Type B pancreatic cell (in vitro differentiated cells): ENCODE measurements at regions not wholly inside any gene's neighbourhood (a gene's known extent, or its start where the extent isn't known, plus 50 kb on each side); places are given as distances from the start of the nearest gene placed in this dataset.

ENCODE experiments used
- DNase-seq: peaks from one replicate; pipeline ENCODE4 v3.0.0; 2021; ENCODE audit warnings: mixed read lengths; ENCODE audit not compliant: unreplicated experiment; ENCODE audit errors: extremely low spot score
- H3K27ac Mint-ChIP-seq: 2 replicates; pipeline ENCODE4 v1.8.0; 2021; ENCODE audit warnings: mild to moderate bottlenecking, mixed read lengths
- H3K27me3 Mint-ChIP-seq: 2 replicates; pipeline ENCODE4 v1.8.0; 2021; ENCODE audit warnings: mixed read lengths
- H3K36me3 Mint-ChIP-seq: 2 replicates; pipeline ENCODE4 v1.8.0; 2021; ENCODE audit warnings: mixed read lengths
- H3K4me1 Mint-ChIP-seq: one replicate; pipeline ENCODE4 v1.8.0; 2021; ENCODE audit warnings: mixed read lengths; ENCODE audit not compliant: unreplicated experiment
- H3K4me3 Mint-ChIP-seq: 2 replicates; pipeline ENCODE4 v1.8.0; 2021; ENCODE audit warnings: mild to moderate bottlenecking, mixed read lengths
- H3K9me3 Mint-ChIP-seq: 2 replicates; pipeline ENCODE4 v1.8.0; 2021; ENCODE audit warnings: mixed read lengths
- TF ChIP-seq, protein P1 (sequence below): fragments of 200-600 bp; sonication (generic); conservative IDR thresholded peaks from 2 replicates; pipeline ENCODE4 v1.5.0; 2021; ENCODE audit warnings: antibody characterized with exemption, mild to moderate bottlenecking

DNA sequence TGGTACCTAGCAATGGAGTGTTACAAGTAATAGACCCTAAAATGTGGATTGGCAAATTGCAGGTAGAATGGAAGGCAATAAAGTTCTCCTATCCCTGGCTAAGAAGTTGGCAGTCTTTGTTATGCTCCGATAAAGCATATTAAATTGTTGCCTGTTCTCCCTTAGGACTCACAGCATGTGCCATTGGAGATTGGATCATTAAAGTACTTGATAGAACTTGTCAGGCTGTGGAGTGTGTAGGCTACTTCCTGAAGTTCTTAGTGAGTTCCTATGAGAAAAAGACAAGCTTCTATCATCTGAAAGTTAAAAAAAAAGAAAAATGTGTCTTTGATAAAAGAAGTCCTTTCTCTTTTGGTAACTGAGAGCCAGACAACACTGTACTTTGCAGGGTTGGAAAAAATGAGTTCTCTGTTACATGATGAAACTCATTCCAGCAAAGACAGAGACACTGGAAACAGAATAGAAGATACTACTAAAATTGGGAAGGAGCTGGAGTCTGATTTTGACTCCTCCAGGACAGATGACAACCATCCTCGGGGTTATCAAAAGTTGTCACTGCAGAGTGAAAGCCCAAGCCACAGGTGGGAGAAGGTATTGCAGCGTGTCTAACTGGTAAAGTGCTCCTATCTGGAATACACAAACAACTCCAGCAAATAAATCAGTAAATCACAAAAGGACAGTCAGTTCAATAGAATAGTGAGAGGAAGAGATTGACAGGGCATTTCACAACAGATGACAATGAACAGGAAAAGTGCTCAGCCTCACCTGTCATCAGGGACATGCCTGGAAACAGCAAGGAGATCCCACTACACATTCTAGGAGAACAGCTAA, 87.5 kb upstream of the WDR26 start:
- H3K4me1 Mint-ChIP-seq: no peaks in the 10 kb centered on the region
- H3K27me3 Mint-ChIP-seq: no peaks in the 10 kb centered on the region
- no peak overlapping the region for H3K4me3 Mint-ChIP-seq
- no peaks in the 10 kb centered on the region for H3K9me3 Mint-ChIP-seq
- no peaks in the 10 kb centered on the region for H3K36me3 Mint-ChIP-seq
- no peak overlapping the region for H3K27ac Mint-ChIP-seq
- TF ChIP-seq, protein P1, sequence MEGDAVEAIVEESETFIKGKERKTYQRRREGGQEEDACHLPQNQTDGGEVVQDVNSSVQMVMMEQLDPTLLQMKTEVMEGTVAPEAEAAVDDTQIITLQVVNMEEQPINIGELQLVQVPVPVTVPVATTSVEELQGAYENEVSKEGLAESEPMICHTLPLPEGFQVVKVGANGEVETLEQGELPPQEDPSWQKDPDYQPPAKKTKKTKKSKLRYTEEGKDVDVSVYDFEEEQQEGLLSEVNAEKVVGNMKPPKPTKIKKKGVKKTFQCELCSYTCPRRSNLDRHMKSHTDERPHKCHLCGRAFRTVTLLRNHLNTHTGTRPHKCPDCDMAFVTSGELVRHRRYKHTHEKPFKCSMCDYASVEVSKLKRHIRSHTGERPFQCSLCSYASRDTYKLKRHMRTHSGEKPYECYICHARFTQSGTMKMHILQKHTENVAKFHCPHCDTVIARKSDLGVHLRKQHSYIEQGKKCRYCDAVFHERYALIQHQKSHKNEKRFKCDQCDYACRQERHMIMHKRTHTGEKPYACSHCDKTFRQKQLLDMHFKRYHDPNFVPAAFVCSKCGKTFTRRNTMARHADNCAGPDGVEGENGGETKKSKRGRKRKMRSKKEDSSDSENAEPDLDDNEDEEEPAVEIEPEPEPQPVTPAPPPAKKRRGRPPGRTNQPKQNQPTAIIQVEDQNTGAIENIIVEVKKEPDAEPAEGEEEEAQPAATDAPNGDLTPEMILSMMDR: peak; percentile 52
- DNase-seq: no peak

- Mint-ChIP-seq H3K27me3 (no peaks in the 10 kb centered on the region), H3K4me1 (peaks cover under 1% of the 10 kb centered on the region), H3K9me3 (no peaks in the 10 kb centered on the region), H3K27ac (no peak overlapping the region), H3K4me3 (no peak overlapping the region), H3K36me3 (no peaks in the 10 kb centered on the region)
- TF ChIP-seq, protein P1: no peak
- no peak for DNase-seq
Observed at GRCh38 chr1:224523676-224524075, 89.1 kb upstream of the WDR26 start.

DNA sequence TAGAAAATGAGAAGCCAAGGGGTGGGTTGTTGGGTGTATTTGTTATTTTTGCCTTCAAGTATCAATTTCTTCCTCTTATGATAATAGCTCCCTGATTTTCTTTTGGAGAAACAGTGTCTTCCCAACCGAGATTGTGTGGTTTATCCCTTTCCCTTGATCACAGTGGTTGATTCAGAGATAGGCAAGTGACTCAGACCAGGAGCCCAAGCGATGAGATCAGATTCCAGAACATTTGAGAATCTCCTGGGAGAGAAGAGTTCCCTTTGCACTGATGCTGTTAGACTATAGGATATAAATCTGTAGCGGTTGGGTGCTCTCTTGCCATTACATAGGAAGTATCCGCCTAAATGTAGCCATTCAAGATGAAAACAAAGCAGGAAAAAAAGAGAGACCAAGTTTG, 90.1 kb upstream of the WDR26 start:
- Mint-ChIP-seq H3K27me3 (no peaks in the 10 kb centered on the region), H3K27ac (no peak overlapping the region), H3K9me3 (no peaks in the 10 kb centered on the region), H3K4me3 (no peak overlapping the region), H3K4me1 (peaks cover 7% of the 10 kb centered on the region), H3K36me3 (no peaks in the 10 kb centered on the region)
- DNase-seq: no peak
- TF ChIP-seq, protein P1: no peak

GRCh38 chr1:224525411-224526040, 90.6 kb upstream of the CNIH3 start:
- no peak for DNase-seq
- Mint-ChIP-seq H3K4me3 (no peak overlapping the region), H3K27ac (no peak overlapping the region)

DNA sequence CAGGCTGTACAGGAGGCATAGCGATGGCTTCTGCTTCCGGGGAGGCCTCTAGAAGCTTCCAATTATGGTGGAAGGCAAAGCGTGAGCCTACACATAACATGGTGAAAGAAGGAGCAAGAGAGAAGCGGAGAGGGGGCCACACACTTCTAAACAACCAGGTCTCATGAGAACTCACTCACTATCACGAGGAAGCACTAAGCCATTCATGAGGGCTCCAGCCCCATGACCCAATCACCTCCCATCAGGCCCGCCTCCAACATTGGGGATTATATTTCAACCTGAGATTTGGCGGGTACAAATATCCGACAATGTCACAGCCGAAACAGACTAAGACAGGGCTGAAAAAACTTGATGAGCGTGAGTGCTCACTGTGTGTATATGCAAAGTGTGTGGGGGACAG, 89.3 kb upstream of the CNIH3 start:
- H3K9me3 Mint-ChIP-seq: no peaks in the 10 kb centered on the region
- no peaks in the 10 kb centered on the region for H3K36me3 Mint-ChIP-seq
- peaks cover 7% of the 10 kb centered on the region for H3K4me1 Mint-ChIP-seq
- TF ChIP-seq, protein P1: no peak
- H3K4me3 Mint-ChIP-seq: no peak overlapping the region
- H3K27ac Mint-ChIP-seq: no peak overlapping the region
- H3K27me3 Mint-ChIP-seq: no peaks in the 10 kb centered on the region
- no peak for DNase-seq

More at GRCh38 chr1:224525411-224526040, 90.6 kb upstream of the CNIH3 start:
- no peaks in the 10 kb centered on the region for H3K9me3 Mint-ChIP-seq
- H3K36me3 Mint-ChIP-seq: no peaks in the 10 kb centered on the region
- H3K4me1 Mint-ChIP-seq: peaks cover 7% of the 10 kb centered on the region
- TF ChIP-seq, protein P1: no peak
- no peaks in the 10 kb centered on the region for H3K27me3 Mint-ChIP-seq
